ENCODE measurements at regions not wholly inside any gene's neighbourhood (a gene's known extent, or its start where the extent isn't known, plus 50 kb on each side); places are given as distances from the start of the nearest gene placed in this dataset.

- TF ChIP-seq POLR2A (IDR thresholded peaks at IDR 0.05; ENCODE audit: low read depth, low read length) (no peak), CTCF (IDR thresholded peaks at IDR 0.05; ENCODE audit: extremely low read depth in 1 of 2, insufficient read depth in 1 of 2, low read depth in 1 of 2, low read length in 2 of 2) (no peak), POLR2AphosphoS5 (IDR thresholded peaks at IDR 0.05; ENCODE audit: insufficient read depth, low read depth, low read length) (no peak), EZH2 (IDR thresholded peaks at IDR 0.05; ENCODE audit: borderline replicate concordance, low read depth, low read length, severe bottlenecking) (no peak), MAX (IDR thresholded peaks at IDR 0.05; ENCODE audit: insufficient read depth, insufficient read length) (no peak), JUN (IDR thresholded peaks at IDR 0.05; ENCODE audit: borderline replicate concordance, insufficient read depth, insufficient read length, low read depth) (no peak), FOS (IDR thresholded peaks at IDR 0.05; ENCODE audit: borderline replicate concordance, insufficient read depth, low read length) (no peak), GATA2 (IDR thresholded peaks at IDR 0.05; ENCODE audit: insufficient read depth, insufficient read length, low read depth, low read length) (no peak)
Observed at GRCh38 chr5:50963971-50964745, 297.7 kb downstream of the PARP8 start.

All from endothelial cell of umbilical vein (primary cell).